ENCODE measurements at regions not wholly inside any gene's neighbourhood (a gene's known extent, or its start where the extent isn't known, plus 50 kb on each side); places are given as distances from the start of the nearest gene placed in this dataset.

- Histone ChIP-seq H3K9me3 (ENCODE audit: control insufficient read depth, insufficient read depth, low read length) (no peaks in the 10 kb centered on the region), H3K36me3 (ENCODE audit: control insufficient read depth, insufficient read depth, low read length) (no peaks in the 10 kb centered on the region), H3K27me3 (ENCODE audit: control insufficient read depth, insufficient read depth, low read length) (no peaks in the 10 kb centered on the region), H3K27ac (ENCODE audit: low read depth, low read length) (no peak overlapping the region), H3K9ac (ENCODE audit: low read depth, low read length) (no peak overlapping the region), H3K4me1 (ENCODE audit: control insufficient read depth, insufficient read depth, low read length) (0 out of 2 replicates have a peak, but pooled peaks cover 4% of the 10 kb centered on the region), H3K4me3 (ENCODE audit: low read depth, low read length) (no peak overlapping the region)
Observed at GRCh38 chr2:128626760-128627511, 308.3 kb upstream of the HS6ST1 start.

- Histone ChIP-seq H3K36me3 (ENCODE audit: control insufficient read depth, insufficient read depth, low read length) (no peaks in the 10 kb centered on the region), H3K4me1 (ENCODE audit: control insufficient read depth, insufficient read depth, low read length) (peaks cover 7% of the 10 kb centered on the region), H3K27ac (ENCODE audit: low read depth, low read length) (no peak overlapping the region), H3K4me3 (ENCODE audit: low read depth, low read length) (no peak overlapping the region), H3K9me3 (ENCODE audit: control insufficient read depth, insufficient read depth, low read length) (no peaks in the 10 kb centered on the region), H3K9ac (ENCODE audit: low read depth, low read length) (no peak overlapping the region), H3K27me3 (ENCODE audit: control insufficient read depth, insufficient read depth, low read length) (no peaks in the 10 kb centered on the region)
Observed at GRCh38 chr2:128628206-128628605, 309.5 kb upstream of the HS6ST1 start.

- no peaks in the 10 kb centered on the region for H3K27me3 ChIP-seq (ENCODE audit: control insufficient read depth, insufficient read depth, low read length)
- no peak overlapping the region for H3K9ac ChIP-seq (ENCODE audit: low read depth, low read length)
Observed at GRCh38 chr2:128628996-128629395, 310.3 kb upstream of the HS6ST1 start.

GRCh38 chr2:128630974-128631697, 312.5 kb upstream of the HS6ST1 start:
- Histone ChIP-seq H3K4me3 (ENCODE audit: low read depth, low read length) (no peak overlapping the region), H3K27me3 (ENCODE audit: control insufficient read depth, insufficient read depth, low read length) (no peaks in the 10 kb centered on the region), H3K9ac (ENCODE audit: low read depth, low read length) (no peak overlapping the region), H3K9me3 (ENCODE audit: control insufficient read depth, insufficient read depth, low read length) (no peaks in the 10 kb centered on the region), H3K36me3 (ENCODE audit: control insufficient read depth, insufficient read depth, low read length) (no peaks in the 10 kb centered on the region), H3K4me1 (ENCODE audit: control insufficient read depth, insufficient read depth, low read length) (peaks cover 4% of the 10 kb centered on the region), H3K27ac (ENCODE audit: low read depth, low read length) (no peak overlapping the region)

More at GRCh38 chr2:128628996-128629395, 310.3 kb upstream of the HS6ST1 start:
- H3K4me3 ChIP-seq (ENCODE audit: low read depth, low read length) = no peak overlapping the region
- no peaks in the 10 kb centered on the region for H3K9me3 ChIP-seq (ENCODE audit: control insufficient read depth, insufficient read depth, low read length)
- no peak overlapping the region for H3K27ac ChIP-seq (ENCODE audit: low read depth, low read length)
- H3K4me1 ChIP-seq (ENCODE audit: control insufficient read depth, insufficient read depth, low read length) = peaks cover 4% of the 10 kb centered on the region
- H3K36me3 ChIP-seq (ENCODE audit: control insufficient read depth, insufficient read depth, low read length) = no peaks in the 10 kb centered on the region

- no peaks in the 10 kb centered on the region for H3K27me3 ChIP-seq (ENCODE audit: control insufficient read depth, insufficient read depth, low read length)
- H3K36me3 ChIP-seq (ENCODE audit: control insufficient read depth, insufficient read depth, low read length) = no peaks in the 10 kb centered on the region
- no peaks in the 10 kb centered on the region for H3K9me3 ChIP-seq (ENCODE audit: control insufficient read depth, insufficient read depth, low read length)
- no peak overlapping the region for H3K9ac ChIP-seq (ENCODE audit: low read depth, low read length)
- H3K4me3 ChIP-seq (ENCODE audit: low read depth, low read length) = no peak overlapping the region
- H3K4me1 ChIP-seq (ENCODE audit: control insufficient read depth, insufficient read depth, low read length) = peaks cover 4% of the 10 kb centered on the region
- H3K27ac ChIP-seq (ENCODE audit: low read depth, low read length) = no peak overlapping the region
Observed at GRCh38 chr2:128631698-128632500, 313.2 kb upstream of the HS6ST1 start.

- Histone ChIP-seq H3K36me3 (ENCODE audit: control insufficient read depth, insufficient read depth, low read length) (no peaks in the 10 kb centered on the region), H3K9me3 (ENCODE audit: control insufficient read depth, insufficient read depth, low read length) (no peaks in the 10 kb centered on the region), H3K4me3 (ENCODE audit: low read depth, low read length) (no peak overlapping the region), H3K9ac (ENCODE audit: low read depth, low read length) (no peak overlapping the region), H3K27me3 (ENCODE audit: control insufficient read depth, insufficient read depth, low read length) (no peaks in the 10 kb centered on the region), H3K27ac (ENCODE audit: low read depth, low read length) (no peak overlapping the region), H3K4me1 (ENCODE audit: control insufficient read depth, insufficient read depth, low read length) (peaks cover 4% of the 10 kb centered on the region)
Observed at GRCh38 chr2:128632501-128632800, 313.8 kb upstream of the HS6ST1 start.

- peaks cover 15% of the 10 kb centered on the region for H3K4me1 ChIP-seq (ENCODE audit: control insufficient read depth, insufficient read depth, low read length)
- no peak overlapping the region for H3K27ac ChIP-seq (ENCODE audit: low read depth, low read length)
- no peaks in the 10 kb centered on the region for H3K9me3 ChIP-seq (ENCODE audit: control insufficient read depth, insufficient read depth, low read length)
- H3K36me3 ChIP-seq (ENCODE audit: control insufficient read depth, insufficient read depth, low read length) = no peaks in the 10 kb centered on the region
- H3K4me3 ChIP-seq (ENCODE audit: low read depth, low read length) = no peak overlapping the region
- no peak overlapping the region for H3K9ac ChIP-seq (ENCODE audit: low read depth, low read length)
- no peaks in the 10 kb centered on the region for H3K27me3 ChIP-seq (ENCODE audit: control insufficient read depth, insufficient read depth, low read length)
Observed at GRCh38 chr2:128633501-128633900, 314.8 kb upstream of the HS6ST1 start.

GRCh38 chr2:128635361-128635900, 316.8 kb upstream of the HS6ST1 start:
- Histone ChIP-seq H3K9ac (ENCODE audit: low read depth, low read length) (no peak overlapping the region), H3K9me3 (ENCODE audit: control insufficient read depth, insufficient read depth, low read length) (no peaks in the 10 kb centered on the region), H3K36me3 (ENCODE audit: control insufficient read depth, insufficient read depth, low read length) (no peaks in the 10 kb centered on the region), H3K4me3 (ENCODE audit: low read depth, low read length) (no peak overlapping the region), H3K27me3 (ENCODE audit: control insufficient read depth, insufficient read depth, low read length) (no peaks in the 10 kb centered on the region), H3K27ac (ENCODE audit: low read depth, low read length) (no peak overlapping the region), H3K4me1 (ENCODE audit: control insufficient read depth, insufficient read depth, low read length) (peaks cover 26% of the 10 kb centered on the region)

GRCh38 chr2:128636802-128637147, 318.1 kb upstream of the HS6ST1 start:
- peaks cover 3% of the 10 kb centered on the region; the same call in 1 of the 2 replicates for H3K27me3 ChIP-seq (ENCODE audit: control insufficient read depth, insufficient read depth, low read length)
- H3K36me3 ChIP-seq (ENCODE audit: control insufficient read depth, insufficient read depth, low read length) = no peaks in the 10 kb centered on the region
- no peak overlapping the region for H3K9ac ChIP-seq (ENCODE audit: low read depth, low read length)
- H3K9me3 ChIP-seq (ENCODE audit: control insufficient read depth, insufficient read depth, low read length) = no peaks in the 10 kb centered on the region
- H3K4me1 ChIP-seq (ENCODE audit: control insufficient read depth, insufficient read depth, low read length) = peaks cover 26% of the 10 kb centered on the region
- H3K27ac ChIP-seq (ENCODE audit: low read depth, low read length) = no peak overlapping the region
- H3K4me3 ChIP-seq (ENCODE audit: low read depth, low read length) = no peak overlapping the region

- H3K36me3 ChIP-seq (ENCODE audit: control insufficient read depth, insufficient read depth, low read length) = no peaks in the 10 kb centered on the region
- H3K4me1 ChIP-seq (ENCODE audit: control insufficient read depth, insufficient read depth, low read length) = peaks cover 24% of the 10 kb centered on the region
- peaks cover 5% of the 10 kb centered on the region for H3K27me3 ChIP-seq (ENCODE audit: control insufficient read depth, insufficient read depth, low read length)
- no peak overlapping the region for H3K4me3 ChIP-seq (ENCODE audit: low read depth, low read length)
- no peaks in the 10 kb centered on the region for H3K9me3 ChIP-seq (ENCODE audit: control insufficient read depth, insufficient read depth, low read length)
- H3K27ac ChIP-seq (ENCODE audit: low read depth, low read length) = peak overlapping the region; percentile 98
- no peak overlapping the region for H3K9ac ChIP-seq (ENCODE audit: low read depth, low read length)
Observed at GRCh38 chr2:128637481-128638155, 318.9 kb upstream of the HS6ST1 start.
